HEK293 (cell line): ENCODE measurements at regions not wholly inside any gene's neighbourhood (a gene's known extent, or its start where the extent isn't known, plus 50 kb on each side); places are given as distances from the start of the nearest gene placed in this dataset.
"Not testable (repeated sequence)": the region's sequence is repeated elsewhere in the genome, so short reads cannot be mapped to it uniquely, and the experiment has no call there.

Experiments used
- CTCF ChIA-PET: fragments of 350-600 bp; formaldehyde crosslinking; extraction: SDS; loops from one replicate; lab custom pipeline; 2021; ENCODE audit warnings: antibody characterized with exemption; lab: Yijun Ruan, JAX
- POLR2A ChIA-PET: fragments of 300-600 bp; formaldehyde crosslinking; extraction: SDS; loops from one replicate; lab custom pipeline; 2020; ENCODE audit warnings: antibody characterized with exemption, inconsistent platforms; lab: Yijun Ruan, JAX
- H3K27ac ChIP-seq: fragments of 200-500 bp; sonication (Bioruptor generic); 2 replicates; pipeline ENCODE4 v1.5.1; 2014; ENCODE audit warnings: low read depth, low read length, control low read depth, inconsistent platforms; ENCODE audit errors: extremely low read depth
- H3K36me3 ChIP-seq, 2 experiments: fragments of 200-500 bp in 1 of 2; sonication (Bioruptor generic) in 1 of 2; 1 replicate in 1 of 2; 2 replicates in 1 of 2; pipeline ENCODE4 v1.5.1; 2014 to 2017; ENCODE audit warnings: inconsistent platforms in 2 of 2, low read length in 2 of 2; ENCODE audit not compliant: control insufficient read depth in 2 of 2, insufficient read depth in 1 of 2
- H3K4me1 ChIP-seq: fragments of 200-500 bp; sonication (Bioruptor generic); 2 replicates; pipeline ENCODE4 v1.5.1; 2014; ENCODE audit warnings: mild to moderate bottlenecking, low read length, inconsistent platforms; ENCODE audit not compliant: control insufficient read depth, insufficient read depth
- H3K4me3 ChIP-seq: 2 replicates; pipeline ENCODE4 v1.5.1; 2011; ENCODE audit warnings: low read depth, mild to moderate bottlenecking, control low read depth, low read length, moderate library complexity
- H3K9me3 ChIP-seq: fragments of 200-500 bp; sonication (Bioruptor generic); 2 replicates; pipeline ENCODE4 v1.5.1; 2014; ENCODE audit warnings: low read depth, low read length, inconsistent platforms; ENCODE audit not compliant: control insufficient read depth, insufficient read depth
- EGR2 ChIP-seq: fragments of 450-650 bp; formaldehyde crosslinking; IDR thresholded peaks from 2 replicates; pipeline ENCODE4 v1.5.1; 2016; ENCODE audit warnings: low read depth, missing biosample characterization, missing genetic modification characterization
- IKZF3 ChIP-seq: fragments of 450-650 bp; IDR thresholded peaks from 2 replicates; pipeline ENCODE4 v1.5.0; 2018; ENCODE audit warnings: missing biosample characterization, mild to moderate bottlenecking, missing genetic modification characterization, moderate library complexity
- ZIC2 ChIP-seq: fragments of 450-650 bp; formaldehyde crosslinking; IDR thresholded peaks from 2 replicates; pipeline ENCODE4 v1.5.1; 2016; ENCODE audit warnings: missing biosample characterization, missing genetic modification characterization
- ZNF10 ChIP-seq: fragments of 450-650 bp; formaldehyde crosslinking; IDR thresholded peaks from 2 replicates; pipeline ENCODE4 v1.5.1; 2017; ENCODE audit warnings: missing biosample characterization, missing genetic modification characterization
- ZNF510 ChIP-seq: fragments of 450-650 bp; formaldehyde crosslinking; IDR thresholded peaks from 2 replicates; pipeline ENCODE4 v1.5.1; 2018; ENCODE audit warnings: mild to moderate bottlenecking, missing genetic modification characterization, missing biosample characterization; ENCODE audit not compliant: insufficient replicate concordance
- ZNF548 ChIP-seq: fragments of 450-650 bp; formaldehyde crosslinking; IDR thresholded peaks from 2 replicates; pipeline ENCODE4 v1.5.1; 2016; ENCODE audit warnings: missing biosample characterization, missing genetic modification characterization
- ZNF560 ChIP-seq: fragments of 450-650 bp; formaldehyde crosslinking; IDR thresholded peaks from 2 replicates; pipeline ENCODE4 v1.5.1; 2017; ENCODE audit warnings: missing biosample characterization, missing genetic modification characterization, borderline replicate concordance
- ZSCAN23 ChIP-seq: fragments of 450-650 bp; formaldehyde crosslinking; IDR thresholded peaks from 2 replicates; pipeline ENCODE4 v1.5.1; 2016; ENCODE audit warnings: missing biosample characterization, missing genetic modification characterization
- TF ChIP-seq, protein P1 (sequence below): fragments of 450-650 bp; formaldehyde crosslinking; IDR thresholded peaks from 2 replicates; pipeline ENCODE4 v1.5.1; 2016; ENCODE audit warnings: missing biosample characterization, missing genetic modification characterization, borderline replicate concordance
- TF ChIP-seq, protein P2 (sequence below): fragments of 450-650 bp; formaldehyde crosslinking; IDR thresholded peaks from 2 replicates; pipeline ENCODE4 v1.5.1; 2016; ENCODE audit warnings: missing biosample characterization, missing genetic modification characterization
- TF ChIP-seq, protein P3 (sequence below): fragments of 450-650 bp; formaldehyde crosslinking; IDR thresholded peaks from 2 replicates; pipeline ENCODE4 v1.5.1; 2017; ENCODE audit warnings: missing biosample characterization, missing genetic modification characterization
- TF ChIP-seq, protein P4 (sequence below): fragments of 450-650 bp; formaldehyde crosslinking; IDR thresholded peaks from 2 replicates; pipeline ENCODE4 v1.5.1; 2016; ENCODE audit warnings: missing biosample characterization, missing genetic modification characterization, borderline replicate concordance
- TF ChIP-seq, protein P5 (sequence below): fragments of 450-650 bp; formaldehyde crosslinking; IDR thresholded peaks from 2 replicates; pipeline ENCODE4 v1.5.1; 2017; ENCODE audit warnings: missing biosample characterization, missing genetic modification characterization
- TF ChIP-seq, protein P6 (sequence below): fragments of 450-650 bp; formaldehyde crosslinking; IDR thresholded peaks from 2 replicates; pipeline ENCODE4 v1.5.1; 2017; ENCODE audit warnings: missing biosample characterization, missing genetic modification characterization
- TF ChIP-seq, protein P7 (sequence below): fragments of 450-650 bp; formaldehyde crosslinking; IDR thresholded peaks from 2 replicates; pipeline ENCODE4 v1.5.1; 2016; ENCODE audit warnings: missing biosample characterization, missing genetic modification characterization

DNA sequence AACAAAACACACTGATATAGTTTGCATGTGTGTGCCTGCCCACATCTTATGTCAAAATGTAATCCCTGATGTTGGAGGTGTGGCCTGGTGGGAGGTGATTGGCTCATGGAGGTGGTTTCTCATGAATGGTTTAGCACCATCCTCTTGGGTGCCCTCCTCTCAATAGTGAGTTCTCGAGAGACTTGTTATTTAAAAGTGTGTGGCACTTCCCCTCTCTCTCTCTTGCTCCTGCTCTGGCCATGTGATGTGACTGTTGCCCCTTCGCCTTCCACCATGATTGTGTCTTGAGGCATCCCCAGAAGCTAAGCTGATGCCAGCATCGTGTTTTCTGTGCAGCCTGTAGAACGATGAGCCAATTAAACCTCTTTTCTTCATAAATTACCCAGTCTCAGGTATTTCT is 454.1 kb upstream of the DCN start (continued):
- TF ChIP-seq ZNF560: no peak
- TF ChIP-seq ZIC2 (tag by site-specific recombination): no peak

DNA sequence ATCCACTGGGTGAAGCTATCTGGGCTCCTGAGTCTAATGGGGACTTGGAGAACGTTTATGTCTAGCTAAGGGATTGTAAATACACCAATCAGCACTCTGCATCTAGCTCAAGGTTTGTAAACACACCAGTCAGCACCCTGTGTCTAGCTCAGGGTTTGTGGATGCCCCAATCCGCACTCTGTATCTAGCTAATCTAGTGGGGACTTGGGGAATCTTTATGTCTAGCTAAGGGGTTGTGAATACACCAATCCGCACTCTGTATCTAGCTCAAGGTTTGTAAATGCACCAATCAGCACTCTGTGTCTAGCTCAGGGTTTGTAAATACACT is 451.7 kb upstream of the DCN start:
- H3K27ac ChIP-seq, H3K36me3 ChIP-seq, POLR2A ChIA-PET, H3K4me3 ChIP-seq, H3K4me1 ChIP-seq, H3K9me3 ChIP-seq: not testable (repeated sequence)
- CTCF ChIA-PET: interaction anchor here (0.7 kb wide), 1 partner anchor 794 kb away, joined by 4 read pairs; no protein-coding TSS in a partner anchor

DNA sequence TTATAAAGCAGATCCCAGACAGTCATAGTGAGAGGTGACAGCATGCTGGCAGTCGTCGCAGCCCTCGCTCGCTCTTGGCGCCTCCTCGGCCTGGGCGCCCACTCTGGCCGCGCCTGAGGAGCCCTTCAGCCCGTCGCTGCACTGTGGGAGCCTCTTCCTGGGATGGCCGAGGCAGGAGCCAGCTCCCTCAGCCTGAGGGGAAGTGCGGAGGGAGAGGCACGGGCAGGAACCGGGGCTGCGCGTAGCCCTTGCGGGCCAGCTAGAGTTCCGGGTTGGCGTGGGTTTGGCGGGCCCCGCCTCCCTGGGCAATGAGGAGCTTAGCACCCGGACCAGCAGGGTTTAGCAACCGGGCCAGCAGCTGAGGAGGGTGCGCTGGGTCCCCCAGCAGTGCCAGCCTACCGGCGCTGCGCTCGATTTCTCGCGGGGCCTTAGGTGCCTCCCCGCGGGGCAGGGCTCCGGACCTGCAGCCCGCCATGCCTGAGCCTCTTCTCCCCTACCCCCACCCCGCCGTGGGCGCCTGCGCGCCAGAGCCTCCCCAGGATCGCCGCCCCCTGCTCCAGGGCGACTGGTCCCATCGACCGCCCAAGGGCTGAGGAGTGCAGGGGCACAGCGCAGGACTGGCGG is 451.2 kb upstream of the DCN start:
- Histone ChIP-seq H3K4me3 (no peak overlapping the region), H3K27ac (no peak overlapping the region), H3K4me1 (no peaks in the 10 kb centered on the region), H3K36me3 (no peaks in the 10 kb centered on the region), H3K9me3 (no peaks in the 10 kb centered on the region)
- CTCF ChIA-PET: no interaction called here
- TF ChIP-seq, protein P1, sequence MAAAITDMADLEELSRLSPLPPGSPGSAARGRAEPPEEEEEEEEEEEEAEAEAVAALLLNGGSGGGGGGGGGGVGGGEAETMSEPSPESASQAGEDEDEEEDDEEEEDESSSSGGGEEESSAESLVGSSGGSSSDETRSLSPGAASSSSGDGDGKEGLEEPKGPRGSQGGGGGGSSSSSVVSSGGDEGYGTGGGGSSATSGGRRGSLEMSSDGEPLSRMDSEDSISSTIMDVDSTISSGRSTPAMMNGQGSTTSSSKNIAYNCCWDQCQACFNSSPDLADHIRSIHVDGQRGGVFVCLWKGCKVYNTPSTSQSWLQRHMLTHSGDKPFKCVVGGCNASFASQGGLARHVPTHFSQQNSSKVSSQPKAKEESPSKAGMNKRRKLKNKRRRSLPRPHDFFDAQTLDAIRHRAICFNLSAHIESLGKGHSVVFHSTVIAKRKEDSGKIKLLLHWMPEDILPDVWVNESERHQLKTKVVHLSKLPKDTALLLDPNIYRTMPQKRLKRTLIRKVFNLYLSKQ (tag by site-specific recombination): no peak
- no peak for TF ChIP-seq ZNF548
- TF ChIP-seq ZNF510: no peak
- TF ChIP-seq, protein P2, sequence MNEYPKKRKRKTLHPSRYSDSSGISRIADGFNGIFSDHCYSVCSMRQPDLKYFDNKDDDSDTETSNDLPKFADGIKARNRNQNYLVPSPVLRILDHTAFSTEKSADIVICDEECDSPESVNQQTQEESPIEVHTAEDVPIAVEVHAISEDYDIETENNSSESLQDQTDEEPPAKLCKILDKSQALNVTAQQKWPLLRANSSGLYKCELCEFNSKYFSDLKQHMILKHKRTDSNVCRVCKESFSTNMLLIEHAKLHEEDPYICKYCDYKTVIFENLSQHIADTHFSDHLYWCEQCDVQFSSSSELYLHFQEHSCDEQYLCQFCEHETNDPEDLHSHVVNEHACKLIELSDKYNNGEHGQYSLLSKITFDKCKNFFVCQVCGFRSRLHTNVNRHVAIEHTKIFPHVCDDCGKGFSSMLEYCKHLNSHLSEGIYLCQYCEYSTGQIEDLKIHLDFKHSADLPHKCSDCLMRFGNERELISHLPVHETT (tag by site-specific recombination): no peak
- POLR2A ChIA-PET: no interaction called here

DNA sequence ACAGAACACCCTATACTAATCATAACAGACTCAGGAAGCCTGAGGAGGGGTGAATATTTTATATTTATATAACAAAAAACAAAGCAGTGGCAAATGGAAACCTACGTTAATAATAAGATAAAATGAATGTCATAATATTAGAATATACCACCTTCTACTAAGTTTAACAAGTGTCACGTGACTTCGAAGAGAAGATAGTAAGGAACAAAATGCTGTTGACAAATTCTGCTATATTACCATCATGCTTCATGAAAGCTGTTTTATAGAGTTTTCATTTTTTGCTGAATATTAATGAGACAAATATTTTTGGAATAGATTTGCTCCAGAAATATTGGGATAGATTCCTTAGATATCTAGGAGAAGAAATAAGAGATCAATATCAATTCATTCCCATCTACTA is 450.6 kb upstream of the DCN start:
- Histone ChIP-seq H3K27ac (no peak overlapping the region), H3K4me1 (no peaks in the 10 kb centered on the region), H3K4me3 (no peak overlapping the region), H3K36me3 (no peaks in the 10 kb centered on the region), H3K9me3 (no peaks in the 10 kb centered on the region)
- no peak for TF ChIP-seq IKZF3
- no peak for TF ChIP-seq ZSCAN23 (tag by site-specific recombination)
- TF ChIP-seq EGR2 (tag by site-specific recombination): no peak
- TF ChIP-seq, protein P3, sequence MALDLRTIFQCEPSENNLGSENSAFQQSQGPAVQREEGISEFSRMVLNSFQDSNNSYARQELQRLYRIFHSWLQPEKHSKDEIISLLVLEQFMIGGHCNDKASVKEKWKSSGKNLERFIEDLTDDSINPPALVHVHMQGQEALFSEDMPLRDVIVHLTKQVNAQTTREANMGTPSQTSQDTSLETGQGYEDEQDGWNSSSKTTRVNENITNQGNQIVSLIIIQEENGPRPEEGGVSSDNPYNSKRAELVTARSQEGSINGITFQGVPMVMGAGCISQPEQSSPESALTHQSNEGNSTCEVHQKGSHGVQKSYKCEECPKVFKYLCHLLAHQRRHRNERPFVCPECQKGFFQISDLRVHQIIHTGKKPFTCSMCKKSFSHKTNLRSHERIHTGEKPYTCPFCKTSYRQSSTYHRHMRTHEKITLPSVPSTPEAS (tag by site-specific recombination): no peak
- TF ChIP-seq, protein P4, sequence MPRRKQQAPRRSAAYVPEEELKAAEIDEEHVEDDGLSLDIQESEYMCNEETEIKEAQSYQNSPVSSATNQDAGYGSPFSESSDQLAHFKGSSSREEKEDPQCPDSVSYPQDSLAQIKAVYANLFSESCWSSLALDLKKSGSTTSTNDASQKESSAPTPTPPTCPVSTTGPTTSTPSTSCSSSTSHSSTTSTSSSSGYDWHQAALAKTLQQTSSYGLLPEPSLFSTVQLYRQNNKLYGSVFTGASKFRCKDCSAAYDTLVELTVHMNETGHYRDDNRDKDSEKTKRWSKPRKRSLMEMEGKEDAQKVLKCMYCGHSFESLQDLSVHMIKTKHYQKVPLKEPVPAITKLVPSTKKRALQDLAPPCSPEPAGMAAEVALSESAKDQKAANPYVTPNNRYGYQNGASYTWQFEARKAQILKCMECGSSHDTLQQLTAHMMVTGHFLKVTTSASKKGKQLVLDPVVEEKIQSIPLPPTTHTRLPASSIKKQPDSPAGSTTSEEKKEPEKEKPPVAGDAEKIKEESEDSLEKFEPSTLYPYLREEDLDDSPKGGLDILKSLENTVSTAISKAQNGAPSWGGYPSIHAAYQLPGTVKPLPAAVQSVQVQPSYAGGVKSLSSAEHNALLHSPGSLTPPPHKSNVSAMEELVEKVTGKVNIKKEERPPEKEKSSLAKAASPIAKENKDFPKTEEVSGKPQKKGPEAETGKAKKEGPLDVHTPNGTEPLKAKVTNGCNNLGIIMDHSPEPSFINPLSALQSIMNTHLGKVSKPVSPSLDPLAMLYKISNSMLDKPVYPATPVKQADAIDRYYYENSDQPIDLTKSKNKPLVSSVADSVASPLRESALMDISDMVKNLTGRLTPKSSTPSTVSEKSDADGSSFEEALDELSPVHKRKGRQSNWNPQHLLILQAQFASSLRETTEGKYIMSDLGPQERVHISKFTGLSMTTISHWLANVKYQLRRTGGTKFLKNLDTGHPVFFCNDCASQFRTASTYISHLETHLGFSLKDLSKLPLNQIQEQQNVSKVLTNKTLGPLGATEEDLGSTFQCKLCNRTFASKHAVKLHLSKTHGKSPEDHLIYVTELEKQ (tag by site-specific recombination): no peak
- TF ChIP-seq, protein P5, sequence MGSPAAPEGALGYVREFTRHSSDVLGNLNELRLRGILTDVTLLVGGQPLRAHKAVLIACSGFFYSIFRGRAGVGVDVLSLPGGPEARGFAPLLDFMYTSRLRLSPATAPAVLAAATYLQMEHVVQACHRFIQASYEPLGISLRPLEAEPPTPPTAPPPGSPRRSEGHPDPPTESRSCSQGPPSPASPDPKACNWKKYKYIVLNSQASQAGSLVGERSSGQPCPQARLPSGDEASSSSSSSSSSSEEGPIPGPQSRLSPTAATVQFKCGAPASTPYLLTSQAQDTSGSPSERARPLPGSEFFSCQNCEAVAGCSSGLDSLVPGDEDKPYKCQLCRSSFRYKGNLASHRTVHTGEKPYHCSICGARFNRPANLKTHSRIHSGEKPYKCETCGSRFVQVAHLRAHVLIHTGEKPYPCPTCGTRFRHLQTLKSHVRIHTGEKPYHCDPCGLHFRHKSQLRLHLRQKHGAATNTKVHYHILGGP (tag by site-specific recombination): no peak
- no peak for TF ChIP-seq ZNF10 (tag by site-specific recombination)
- TF ChIP-seq, protein P6, sequence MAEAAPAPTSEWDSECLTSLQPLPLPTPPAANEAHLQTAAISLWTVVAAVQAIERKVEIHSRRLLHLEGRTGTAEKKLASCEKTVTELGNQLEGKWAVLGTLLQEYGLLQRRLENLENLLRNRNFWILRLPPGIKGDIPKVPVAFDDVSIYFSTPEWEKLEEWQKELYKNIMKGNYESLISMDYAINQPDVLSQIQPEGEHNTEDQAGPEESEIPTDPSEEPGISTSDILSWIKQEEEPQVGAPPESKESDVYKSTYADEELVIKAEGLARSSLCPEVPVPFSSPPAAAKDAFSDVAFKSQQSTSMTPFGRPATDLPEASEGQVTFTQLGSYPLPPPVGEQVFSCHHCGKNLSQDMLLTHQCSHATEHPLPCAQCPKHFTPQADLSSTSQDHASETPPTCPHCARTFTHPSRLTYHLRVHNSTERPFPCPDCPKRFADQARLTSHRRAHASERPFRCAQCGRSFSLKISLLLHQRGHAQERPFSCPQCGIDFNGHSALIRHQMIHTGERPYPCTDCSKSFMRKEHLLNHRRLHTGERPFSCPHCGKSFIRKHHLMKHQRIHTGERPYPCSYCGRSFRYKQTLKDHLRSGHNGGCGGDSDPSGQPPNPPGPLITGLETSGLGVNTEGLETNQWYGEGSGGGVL (tag by site-specific recombination): no peak
- TF ChIP-seq, protein P7, sequence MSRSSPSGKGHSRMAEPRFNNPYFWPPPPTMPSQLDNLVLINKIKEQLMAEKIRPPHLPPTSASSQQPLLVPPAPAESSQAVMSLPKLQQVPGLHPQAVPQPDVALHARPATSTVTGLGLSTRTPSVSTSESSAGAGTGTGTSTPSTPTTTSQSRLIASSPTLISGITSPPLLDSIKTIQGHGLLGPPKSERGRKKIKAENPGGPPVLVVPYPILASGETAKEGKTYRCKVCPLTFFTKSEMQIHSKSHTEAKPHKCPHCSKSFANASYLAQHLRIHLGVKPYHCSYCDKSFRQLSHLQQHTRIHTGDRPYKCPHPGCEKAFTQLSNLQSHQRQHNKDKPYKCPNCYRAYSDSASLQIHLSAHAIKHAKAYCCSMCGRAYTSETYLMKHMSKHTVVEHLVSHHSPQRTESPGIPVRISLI (tag by site-specific recombination): no peak
- ChIA-PET CTCF (no interaction called here), POLR2A (no interaction called here)
